Esophagus squamous epithelium (tissue), 4 donors: ENCODE measurements at regions not wholly inside any gene's neighbourhood (a gene's known extent, or its start where the extent isn't known, plus 50 kb on each side); places are given as distances from the start of the nearest gene placed in this dataset.
"Not testable (repeated sequence)": the region's sequence is repeated elsewhere in the genome, so short reads cannot be mapped to it uniquely, and the experiment has no call there.

ENCODE experiments used
- POLR2A ChIP-seq, 4 donors: fragments of 450-650 bp; IDR thresholded peaks; one replicate each; pipeline ENCODE4 v1.6.1; 2017; ENCODE audit warnings: antibody characterized with exemption in 4 of 4, mild to moderate bottlenecking in 4 of 4, moderate library complexity in 3 of 4
- TF ChIP-seq, protein P1 (sequence below), 6 experiments: fragments of 450-650 bp in 4 of 6; fragments of 200-600 bp in 2 of 6; sonication (generic) in 2 of 6; IDR thresholded peaks; one replicate each; pipeline ENCODE4 v1.5.1; 2016 to 2019; ENCODE audit warnings: antibody characterized with exemption in 6 of 6, mild to moderate bottlenecking in 4 of 6, moderate library complexity in 4 of 6

DNA sequence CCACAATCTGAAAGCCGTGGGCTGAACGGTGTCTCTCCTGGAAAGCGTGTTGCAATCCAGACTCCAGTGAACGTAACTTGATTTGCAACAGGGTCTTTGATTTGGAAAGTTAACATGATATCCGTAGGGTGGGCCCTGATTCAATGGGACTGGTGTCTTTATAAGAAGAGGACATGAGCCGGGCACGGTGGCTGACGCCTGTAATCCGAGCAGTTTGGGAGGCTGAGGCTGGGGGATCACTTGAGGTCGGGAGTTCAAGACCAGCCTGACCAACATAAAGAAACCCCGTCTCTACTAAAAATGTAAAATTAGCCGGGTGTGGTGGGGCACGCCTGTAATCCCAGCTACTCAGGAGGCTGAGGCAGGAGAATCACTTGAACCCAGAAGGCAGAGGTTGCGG is 176.5 kb downstream of the CRLF2 start:
- TF ChIP-seq, protein P1, sequence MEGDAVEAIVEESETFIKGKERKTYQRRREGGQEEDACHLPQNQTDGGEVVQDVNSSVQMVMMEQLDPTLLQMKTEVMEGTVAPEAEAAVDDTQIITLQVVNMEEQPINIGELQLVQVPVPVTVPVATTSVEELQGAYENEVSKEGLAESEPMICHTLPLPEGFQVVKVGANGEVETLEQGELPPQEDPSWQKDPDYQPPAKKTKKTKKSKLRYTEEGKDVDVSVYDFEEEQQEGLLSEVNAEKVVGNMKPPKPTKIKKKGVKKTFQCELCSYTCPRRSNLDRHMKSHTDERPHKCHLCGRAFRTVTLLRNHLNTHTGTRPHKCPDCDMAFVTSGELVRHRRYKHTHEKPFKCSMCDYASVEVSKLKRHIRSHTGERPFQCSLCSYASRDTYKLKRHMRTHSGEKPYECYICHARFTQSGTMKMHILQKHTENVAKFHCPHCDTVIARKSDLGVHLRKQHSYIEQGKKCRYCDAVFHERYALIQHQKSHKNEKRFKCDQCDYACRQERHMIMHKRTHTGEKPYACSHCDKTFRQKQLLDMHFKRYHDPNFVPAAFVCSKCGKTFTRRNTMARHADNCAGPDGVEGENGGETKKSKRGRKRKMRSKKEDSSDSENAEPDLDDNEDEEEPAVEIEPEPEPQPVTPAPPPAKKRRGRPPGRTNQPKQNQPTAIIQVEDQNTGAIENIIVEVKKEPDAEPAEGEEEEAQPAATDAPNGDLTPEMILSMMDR (IDR thresholded peaks at IDR 0.05), result not testable (repeated sequence)
- not testable (repeated sequence) for TF ChIP-seq POLR2A (IDR thresholded peaks at IDR 0.05)
